ENCODE measurements at regions not wholly inside any gene's neighbourhood (a gene's known extent, or its start where the extent isn't known, plus 50 kb on each side); places are given as distances from the start of the nearest gene placed in this dataset.

DNA sequence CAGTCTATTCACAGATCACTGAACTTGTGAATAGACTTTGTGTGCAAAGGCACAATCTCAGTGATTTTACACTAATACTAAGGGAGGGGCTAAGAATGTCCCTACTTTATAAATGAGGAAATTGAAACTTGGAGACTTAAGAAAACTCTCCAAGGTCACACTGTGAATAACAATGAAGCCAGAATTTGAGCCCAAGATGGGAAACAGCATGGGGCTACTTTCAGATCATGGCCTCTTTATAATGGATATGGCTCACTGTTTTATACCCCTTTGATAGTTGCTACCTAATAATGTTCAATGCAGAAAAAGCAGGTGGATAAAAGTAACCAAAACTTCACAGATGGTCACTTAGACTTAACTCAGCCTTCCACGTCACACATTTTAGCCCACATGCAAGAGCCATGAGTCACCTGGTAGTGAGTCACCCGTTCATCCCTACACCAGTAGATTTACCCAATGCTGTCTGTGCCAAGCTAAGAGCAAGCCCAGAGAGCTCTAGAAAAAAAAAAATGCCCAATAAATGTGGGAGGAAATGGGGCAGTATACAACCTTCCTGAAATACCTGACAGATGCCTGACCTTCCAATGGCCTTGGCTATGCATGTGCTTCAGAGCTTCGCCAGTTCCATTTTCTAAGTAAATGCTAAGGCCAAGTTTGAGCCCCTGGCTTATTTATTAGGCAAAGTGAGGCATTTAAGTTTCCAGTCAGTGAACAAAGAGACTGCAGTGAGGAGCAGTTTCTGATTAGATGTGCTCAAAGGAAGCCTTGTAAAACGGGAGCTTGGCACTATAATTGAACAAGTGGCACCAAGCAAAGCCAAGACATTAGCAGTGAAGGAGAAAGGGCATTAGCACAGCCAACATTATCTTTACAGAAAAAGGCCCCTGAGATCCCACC is 219.7 kb downstream of the TMEM114 start:
- no peaks in the 10 kb centered on the region for H3K79me1 ChIP-seq (ENCODE audit: low read depth, low read length)
- no peak overlapping the region; the same call in 1 of the 2 replicates for H2BK20ac ChIP-seq (ENCODE audit: low read length)
- no peaks in the 10 kb centered on the region for H3K79me2 ChIP-seq (ENCODE audit: control insufficient read depth in 1 of 2, insufficient read depth in 2 of 2, low read length in 2 of 2)
- H3K27ac ChIP-seq (ENCODE audit: low read depth, low read length): no peak overlapping the region
- 67% methylated on average over 4 of the region's 4 CpGs; no CpG with 5 or more reads in 1 of the 2 experiments for WGBS, 2 experiments (ENCODE audit: extremely low coverage in 1 of 2, insufficient coverage in 1 of 2, insufficient read length in 1 of 2, insufficient replicate concordance in 2 of 2, low coverage in 1 of 2, low lambda C conversion rate in 2 of 2, missing lambda C conversion rate in 1 of 2)
- no peak overlapping the region for H2BK12ac ChIP-seq (ENCODE audit: low read depth, low read length)
- H2BK15ac ChIP-seq (ENCODE audit: low read length): no peak overlapping the region
- no peak overlapping the region for H2BK120ac ChIP-seq (replicated peaks; ENCODE audit: low read depth, low read length)
- H3K9me3 ChIP-seq (ENCODE audit: insufficient read depth in 2 of 2, low read depth in 1 of 2, low read length in 1 of 2): peaks cover 8 to 11% of the 10 kb centered on the region in 2 experiments; a peak in 1 of 4 replicates
- POLR2A ChIA-PET (ENCODE audit: partially characterized antibody): interaction anchor here (1.2 kb wide), 1 partner anchor 10 kb away, joined by 3 read pairs; no protein-coding TSS in a partner anchor
- H3K18ac ChIP-seq (ENCODE audit: extremely low read depth, low read length): 0 out of 2 replicates have a peak overlapping the region, but pooled peaks have one; percentile 9
- H3K9ac ChIP-seq (replicated peaks in 1 of 4; ENCODE audit: extremely low read depth in 1 of 4, low read depth in 3 of 4, low read length in 3 of 4): no peak overlapping the region
- H2AFZ ChIP-seq (ENCODE audit: low read length): no peak overlapping the region
- no peak overlapping the region for H4K5ac ChIP-seq (ENCODE audit: insufficient read length, low read depth, low read length)
- FAIRE-seq (no peak), DNase-seq (ENCODE audit: low read depth in 1 of 2, low spot score in 2 of 2) (peak in 1 of 2 experiments; percentile 5)
- CTCF ChIA-PET (ENCODE audit: partially characterized antibody): interaction anchor here (0.7 to 2.2 kb wide), 2 partner anchors 11 to 15 kb away, joined by 3 to 6 read pairs; no protein-coding TSS in a partner anchor
- no peak overlapping the region for H2AK5ac ChIP-seq (ENCODE audit: low read depth, low read length)
- no peaks in the 10 kb centered on the region; a peak in 1 of 7 replicates for H3K27me3 ChIP-seq (replicated peaks in 1 of 4; ENCODE audit: control insufficient read depth in 3 of 4, extremely low read depth in 1 of 4, insufficient read depth in 3 of 4, low read length in 3 of 4)
- H3K36me3 ChIP-seq (ENCODE audit: control insufficient read depth in 2 of 4, insufficient read depth in 4 of 4, low read length in 3 of 4): no peaks in the 10 kb centered on the region
- H4K8ac ChIP-seq (ENCODE audit: extremely low read depth, insufficient read depth, low read length): no peak overlapping the region
- TF ChIP-seq JUND (IDR thresholded peaks at IDR 0.05; ENCODE audit: low read length) (peak; percentile 81), POU5F1 (IDR thresholded peaks at IDR 0.05; ENCODE audit: low read depth, low read length) (0 out of 2 replicates have a peak, but pooled peaks have one; percentile 51), MAFK (IDR thresholded peaks at IDR 0.05; ENCODE audit: low read depth, low read length) (no peak), CTCF (IDR thresholded peaks at IDR 0.05; ENCODE audit: control extremely low read depth in 1 of 3, insufficient read depth in 1 of 3, low read depth in 1 of 3, low read length in 3 of 3) (no peak), SP2 (IDR thresholded peaks at IDR 0.05; ENCODE audit: low read length) (no peak), SIRT6 (IDR thresholded peaks at IDR 0.05; ENCODE audit: low read length) (no peak)
- H4K91ac ChIP-seq (replicated peaks; ENCODE audit: insufficient read length, low read length): no peak overlapping the region
- no peaks in the 10 kb centered on the region for H3K23me2 ChIP-seq (ENCODE audit: low read depth, low read length)
- no peak overlapping the region for H3K4me3 ChIP-seq (ENCODE audit: extremely low read depth in 1 of 4, insufficient read depth in 2 of 4, low read depth in 3 of 4, low read length in 4 of 4)
- H3K4ac ChIP-seq (replicated peaks; ENCODE audit: insufficient read length, low read depth, low read length): no peak overlapping the region
- no peak overlapping the region for H3K56ac ChIP-seq (replicated peaks; ENCODE audit: insufficient read length, low read depth, low read length)
- no peak overlapping the region for H2BK5ac ChIP-seq (ENCODE audit: low read depth, low read length)
- H3K4me1 ChIP-seq (replicated peaks in 1 of 4; ENCODE audit: control insufficient read depth in 3 of 4, insufficient read depth in 4 of 4, low read length in 3 of 4): peaks cover 2 to 9% (median 4%) of the 10 kb centered on the region in 4 experiments; a peak in 4 of 7 replicates
- H3K23ac ChIP-seq (ENCODE audit: insufficient read length): no peak overlapping the region
- no peak overlapping the region for H3K14ac ChIP-seq (ENCODE audit: insufficient read length)
- H3K4me2 ChIP-seq (ENCODE audit: insufficient read depth in 1 of 2, low read depth in 2 of 2, low read length in 2 of 2): 0 out of 4 replicates have a peak overlapping the region, but pooled peaks of 1 of the 2 experiments have one; percentile 13
- H4K20me1 ChIP-seq (replicated peaks in 1 of 2; ENCODE audit: control insufficient read depth in 1 of 2, insufficient read depth in 2 of 2, low read length in 2 of 2): no peaks in the 10 kb centered on the region
